Neuronal stem cell (in vitro differentiated cells): ENCODE measurements at regions not wholly inside any gene's neighbourhood (a gene's known extent, or its start where the extent isn't known, plus 50 kb on each side); places are given as distances from the start of the nearest gene placed in this dataset.
"Not testable (repeated sequence)": the region's sequence is repeated elsewhere in the genome, so short reads cannot be mapped to it uniquely, and the experiment has no call there.

Experiments used
- DNase-seq: peaks from one replicate; pipeline ENCODE4 v3.0.0-alpha.2; 2013; ENCODE audit warnings: low spot score
- H2AFZ ChIP-seq: one replicate; pipeline ENCODE4 v1.6.1; 2013; ENCODE audit warnings: mild to moderate bottlenecking, low read length, inconsistent platforms
- H2AK5ac ChIP-seq: 2 replicates; pipeline ENCODE4 v1.6.1; 2013; ENCODE audit warnings: low read depth, mild to moderate bottlenecking, inconsistent platforms, low read length, moderate library complexity, mixed read lengths
- H2BK120ac ChIP-seq: 2 replicates; pipeline ENCODE4 v1.6.1; 2013; ENCODE audit warnings: low read depth, mild to moderate bottlenecking, inconsistent platforms, low read length, moderate library complexity, mixed read lengths
- H2BK12ac ChIP-seq: one replicate; pipeline ENCODE4 v1.6.1; 2013; ENCODE audit warnings: low read length, inconsistent platforms
- H2BK15ac ChIP-seq: 2 replicates; pipeline ENCODE4 v1.6.1; 2013; ENCODE audit warnings: mild to moderate bottlenecking, low read length, inconsistent platforms, mixed read lengths
- H2BK5ac ChIP-seq: one replicate; pipeline ENCODE4 v1.6.1; 2013; ENCODE audit warnings: inconsistent platforms, mild to moderate bottlenecking, low read length, moderate library complexity
- H3K14ac ChIP-seq: one replicate; pipeline ENCODE4 v1.6.1; 2013; ENCODE audit warnings: low read length, inconsistent platforms
- H3K18ac ChIP-seq: 2 replicates; pipeline ENCODE4 v1.6.1; 2013; ENCODE audit warnings: low read length, inconsistent platforms
- H3K23ac ChIP-seq: 2 replicates; pipeline ENCODE4 v1.6.1; 2013; ENCODE audit warnings: low read depth, mild to moderate bottlenecking, mixed read lengths, low read length, inconsistent platforms; ENCODE audit not compliant: poor library complexity
- H3K27ac ChIP-seq: replicated peaks from 3 replicates; pipeline ENCODE4 v1.5.1; 2013; ENCODE audit warnings: low read length, inconsistent platforms
- H3K27me3 ChIP-seq, 3 experiments: 2 replicates each; pipeline ENCODE4 v1.6.1; 2013; ENCODE audit warnings: low read length in 3 of 3, mild to moderate bottlenecking in 2 of 3, inconsistent platforms in 1 of 3, low read depth in 1 of 3, mixed read lengths in 1 of 3, moderate library complexity in 1 of 3; ENCODE audit not compliant: control insufficient read depth in 3 of 3, insufficient read depth in 3 of 3
- H3K36me3 ChIP-seq, 2 donors: replicated peaks in 1 of 2; 2 replicates each; pipeline ENCODE4 v1.6.1; 2013; ENCODE audit warnings: low read length in 2 of 2; ENCODE audit not compliant: control insufficient read depth in 2 of 2, insufficient read depth in 2 of 2
- H3K4ac ChIP-seq: 2 replicates; pipeline ENCODE4 v1.6.1; 2013; ENCODE audit warnings: inconsistent platforms, mild to moderate bottlenecking, low read length, moderate library complexity
- H3K4me1 ChIP-seq, 2 donors: 1 replicate in 1 of 2; 2 replicates in 1 of 2; pipeline ENCODE4 v1.6.1; 2013; ENCODE audit warnings: low read length in 2 of 2, low read depth in 1 of 2; ENCODE audit not compliant: control insufficient read depth in 2 of 2, insufficient read depth in 1 of 2
- H3K4me2 ChIP-seq: one replicate; pipeline ENCODE4 v1.6.1; 2013; ENCODE audit warnings: mild to moderate bottlenecking, low read length, inconsistent platforms; ENCODE audit not compliant: insufficient read depth, poor library complexity, severe bottlenecking
- H3K4me3 ChIP-seq, 2 donors: 2 replicates each; pipeline ENCODE4 v1.5.1; 2013; ENCODE audit warnings: low read length in 2 of 2, mild to moderate bottlenecking in 2 of 2, inconsistent platforms in 1 of 2, moderate library complexity in 1 of 2
- H3K79me1 ChIP-seq: one replicate; pipeline ENCODE4 v1.6.1; 2013; ENCODE audit warnings: low read depth, mild to moderate bottlenecking, inconsistent platforms, low read length, moderate library complexity
- H3K9ac ChIP-seq: one replicate; pipeline ENCODE4 v1.6.1; 2013; ENCODE audit warnings: mild to moderate bottlenecking, low read depth, low read length, inconsistent platforms; ENCODE audit not compliant: poor library complexity
- H3K9me3 ChIP-seq, 2 donors: replicated peaks in 1 of 2; 2 replicates each; pipeline versions ENCODE3 to v1.6.1; 2013; ENCODE audit warnings: low read length in 2 of 2, mild to moderate bottlenecking in 2 of 2, inconsistent platforms in 1 of 2, low read depth in 1 of 2, mixed read lengths in 1 of 2, moderate library complexity in 1 of 2; ENCODE audit not compliant: control insufficient read depth in 2 of 2, insufficient read depth in 1 of 2
- H4K8ac ChIP-seq: one replicate; pipeline ENCODE4 v1.6.1; 2013; ENCODE audit warnings: low read depth, mild to moderate bottlenecking, inconsistent platforms, low read length, moderate library complexity
- H4K91ac ChIP-seq: one replicate; pipeline ENCODE4 v1.6.1; 2013; ENCODE audit warnings: low read length, low read depth, mild to moderate bottlenecking, inconsistent platforms; ENCODE audit not compliant: poor library complexity
- WGBS, 2 donors: extraction: QIAGEN DNeasy Blood & Tissue Kit; methylation state at CpG; one replicate each; pipeline ENCODE4 v1.1.7; 2013; ENCODE audit warnings: missing lambda C conversion rate in 2 of 2, mixed read lengths in 1 of 2; ENCODE audit not compliant: insufficient read length in 2 of 2, insufficient replicate concordance in 1 of 2; ENCODE audit errors: extremely low coverage in 2 of 2; 5-methylcytosine and 5-hydroxymethylcytosine counted together

DNA sequence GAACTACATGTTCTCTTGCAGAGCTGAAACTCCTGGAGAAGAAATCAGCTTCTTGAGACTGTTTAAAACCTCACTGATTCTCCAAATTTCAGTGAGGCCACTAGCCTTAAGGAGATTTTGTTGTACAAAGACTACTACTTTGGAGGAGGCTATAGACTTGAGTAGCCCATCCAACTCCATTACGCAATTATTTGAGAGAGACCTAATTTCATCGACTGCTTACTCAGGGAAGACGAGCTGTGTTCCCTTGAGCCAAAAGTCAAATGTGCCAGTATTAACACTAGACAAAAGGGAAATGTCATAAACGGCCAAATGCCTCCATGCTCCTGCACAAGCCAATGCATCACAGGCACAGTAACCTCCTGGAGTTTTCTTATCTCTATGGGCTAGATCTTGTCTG, 182.8 kb upstream of the SESN3 start:
- H4K8ac ChIP-seq, result no peak overlapping the region
- H2BK5ac ChIP-seq, result no peak overlapping the region
- no peak overlapping the region for H2BK15ac ChIP-seq
- H3K36me3 ChIP-seq, result no peaks in the 10 kb centered on the region
- H4K91ac ChIP-seq, result no peak overlapping the region
- no peak overlapping the region for H3K18ac ChIP-seq
- no peak overlapping the region for H2AK5ac ChIP-seq
- no peak overlapping the region for H3K27ac ChIP-seq
- H3K9ac ChIP-seq, result no peak overlapping the region
- no peak overlapping the region for H3K23ac ChIP-seq
- H2BK120ac ChIP-seq, result no peak overlapping the region
- no peaks in the 10 kb centered on the region for H3K9me3 ChIP-seq
- peaks cover 0 to 4% (median 0%) of the 10 kb centered on the region in 3 experiments for H3K27me3 ChIP-seq
- no CpG with 5 or more reads among the region's 4 CpGs for WGBS, 2 donors
- H3K4me3 ChIP-seq, result no peak overlapping the region
- peaks cover 0 to 2% of the 10 kb centered on the region in 2 donors for H3K4me1 ChIP-seq
- no peak overlapping the region for H3K4me2 ChIP-seq
- H3K14ac ChIP-seq, result no peak overlapping the region
- no peak overlapping the region for H2AFZ ChIP-seq
- DNase-seq, result no peak
- no peak overlapping the region for H2BK12ac ChIP-seq
- no peak overlapping the region for H3K4ac ChIP-seq
- no peaks in the 10 kb centered on the region for H3K79me1 ChIP-seq

DNA sequence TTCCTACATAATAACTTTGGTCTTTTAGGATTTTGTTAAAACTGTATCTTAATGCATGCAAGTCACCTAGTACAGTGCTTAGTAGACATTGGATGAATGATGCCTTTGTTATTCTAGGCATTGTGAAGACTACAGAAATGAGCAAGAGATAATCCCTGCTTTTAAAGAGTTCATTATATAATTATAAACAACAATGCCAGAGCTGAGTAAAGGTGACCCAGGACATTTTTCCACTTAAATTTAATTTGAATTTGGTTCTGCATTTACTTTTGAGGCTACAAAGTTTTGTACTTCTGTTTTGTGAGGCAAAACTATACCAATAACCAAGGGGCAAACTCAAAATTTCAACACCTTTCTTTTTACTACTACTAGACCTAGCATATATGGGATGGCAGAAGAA, 182.0 kb upstream of the SESN3 start:
- Histone ChIP-seq H2BK120ac (no peak overlapping the region), H3K27ac (no peak overlapping the region), H3K14ac (no peak overlapping the region), H3K4me3 (no peak overlapping the region), H4K91ac (no peak overlapping the region), H2BK12ac (no peak overlapping the region), H3K27me3 (peaks cover 0 to 3% (median 0%) of the 10 kb centered on the region in 3 experiments), H2BK5ac (no peak overlapping the region), H3K79me1 (no peaks in the 10 kb centered on the region), H3K18ac (no peak overlapping the region), H3K4me2 (no peak overlapping the region), H3K4me1 (peaks cover 0 to 2% of the 10 kb centered on the region in 2 donors), H3K36me3 (no peaks in the 10 kb centered on the region), H3K4ac (no peak overlapping the region), H4K8ac (no peak overlapping the region), H3K9ac (no peak overlapping the region), H2AFZ (no peak overlapping the region), H3K9me3 (no peaks in the 10 kb centered on the region), H2AK5ac (no peak overlapping the region), H3K23ac (no peak overlapping the region), H2BK15ac (no peak overlapping the region)
- no peak for DNase-seq

DNA sequence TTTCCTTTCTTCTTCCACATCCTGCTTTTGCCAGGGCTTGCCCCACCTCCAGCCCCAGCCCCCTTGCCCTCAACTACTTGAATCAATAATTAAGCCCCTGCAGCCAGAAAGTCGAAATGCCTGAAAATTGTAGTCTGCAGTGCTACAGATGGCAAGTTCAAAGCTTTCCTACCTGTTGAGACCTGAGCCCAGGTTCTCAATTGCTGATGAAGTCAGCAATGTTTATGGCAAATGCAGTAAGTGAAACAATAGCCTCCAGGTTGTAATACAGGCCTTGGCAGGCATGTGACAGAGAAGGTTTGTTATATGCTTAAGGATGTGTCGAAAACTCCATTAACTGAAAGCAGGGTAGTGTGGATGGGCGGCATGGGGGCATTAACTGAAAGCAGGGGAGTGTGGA, 181.1 kb upstream of the SESN3 start:
- no peak overlapping the region for H3K18ac ChIP-seq
- H3K4me2 ChIP-seq, result no peak overlapping the region
- H3K36me3 ChIP-seq, result no peaks in the 10 kb centered on the region
- H2AFZ ChIP-seq, result no peak overlapping the region
- H3K4me1 ChIP-seq, result peaks cover 0 to 2% of the 10 kb centered on the region in 2 donors
- no peak overlapping the region for H2AK5ac ChIP-seq
- no peak overlapping the region for H3K9ac ChIP-seq
- no peaks in the 10 kb centered on the region for H3K27me3 ChIP-seq
- H3K4me3 ChIP-seq, result no peak overlapping the region
- no peak overlapping the region for H2BK15ac ChIP-seq
- no peak overlapping the region for H4K91ac ChIP-seq
- no peaks in the 10 kb centered on the region for H3K79me1 ChIP-seq
- H2BK120ac ChIP-seq, result no peak overlapping the region
- H2BK12ac ChIP-seq, result no peak overlapping the region
- H3K9me3 ChIP-seq, result no peaks in the 10 kb centered on the region
- H3K14ac ChIP-seq, result no peak overlapping the region
- no CpG with 5 or more reads among the region's 3 CpGs for WGBS, 2 donors
- no peak overlapping the region for H3K4ac ChIP-seq
- no peak overlapping the region for H4K8ac ChIP-seq
- DNase-seq, result no peak
- H3K27ac ChIP-seq, result no peak overlapping the region
- no peak overlapping the region for H2BK5ac ChIP-seq
- no peak overlapping the region for H3K23ac ChIP-seq

DNA sequence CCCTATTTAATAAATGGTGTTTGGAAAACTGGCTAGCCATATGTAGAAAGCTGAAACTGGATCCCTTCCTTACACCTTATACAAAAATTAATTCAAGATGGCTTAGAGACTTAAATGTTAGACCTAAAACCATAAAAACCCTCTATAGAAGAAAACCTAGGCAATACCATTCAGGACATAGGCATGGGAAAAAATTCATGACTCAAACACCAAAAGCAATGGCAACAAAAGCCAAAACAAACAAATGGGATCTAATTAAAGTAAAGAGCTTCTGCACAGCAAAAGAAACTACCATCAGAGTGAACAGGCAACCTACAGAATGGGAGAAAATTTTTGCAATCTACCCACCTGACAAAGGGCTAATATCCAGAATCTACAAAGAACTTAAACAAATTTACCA, 179.7 kb upstream of the SESN3 start:
- H3K4me1 ChIP-seq, H2AFZ ChIP-seq, H3K27me3 ChIP-seq, H2BK12ac ChIP-seq, H2BK15ac ChIP-seq, H3K23ac ChIP-seq, H2AK5ac ChIP-seq, H3K79me1 ChIP-seq, H3K14ac ChIP-seq, H4K91ac ChIP-seq, H3K18ac ChIP-seq, H3K4me3 ChIP-seq, H3K36me3 ChIP-seq, DNase-seq, H3K9ac ChIP-seq, H3K9me3 ChIP-seq, H2BK5ac ChIP-seq, H3K4ac ChIP-seq, H3K4me2 ChIP-seq, H4K8ac ChIP-seq, H2BK120ac ChIP-seq, H3K27ac ChIP-seq: not testable (repeated sequence)
